Endothelial cell of umbilical vein (primary cell): ENCODE measurements at regions not wholly inside any gene's neighbourhood (a gene's known extent, or its start where the extent isn't known, plus 50 kb on each side); places are given as distances from the start of the nearest gene placed in this dataset.

Experiments
- EZH2 ChIP-seq: IDR thresholded peaks from 2 replicates; pipeline ENCODE4 v1.6.1; 2012; ENCODE audit warnings: borderline replicate concordance, low read depth, mild to moderate bottlenecking, moderate library complexity, low read length, inconsistent platforms; ENCODE audit not compliant: severe bottlenecking
- FOS ChIP-seq: IDR thresholded peaks from 2 replicates; pipeline ENCODE4 v1.6.1; 2011; ENCODE audit warnings: mild to moderate bottlenecking, low read length, moderate library complexity, borderline replicate concordance; ENCODE audit not compliant: insufficient read depth
- TF ChIP-seq, protein P1 (sequence below), 2 donors: IDR thresholded peaks; 1 replicate in 1 of 2; 2 replicates in 1 of 2; pipeline ENCODE4 v1.5.1; 2011; ENCODE audit warnings: low read length in 2 of 2, mild to moderate bottlenecking in 2 of 2, moderate library complexity in 2 of 2, control low read depth in 1 of 2, inconsistent platforms in 1 of 2, low read depth in 1 of 2; ENCODE audit not compliant: insufficient read depth in 1 of 2; ENCODE audit errors: extremely low read depth in 1 of 2

DNA sequence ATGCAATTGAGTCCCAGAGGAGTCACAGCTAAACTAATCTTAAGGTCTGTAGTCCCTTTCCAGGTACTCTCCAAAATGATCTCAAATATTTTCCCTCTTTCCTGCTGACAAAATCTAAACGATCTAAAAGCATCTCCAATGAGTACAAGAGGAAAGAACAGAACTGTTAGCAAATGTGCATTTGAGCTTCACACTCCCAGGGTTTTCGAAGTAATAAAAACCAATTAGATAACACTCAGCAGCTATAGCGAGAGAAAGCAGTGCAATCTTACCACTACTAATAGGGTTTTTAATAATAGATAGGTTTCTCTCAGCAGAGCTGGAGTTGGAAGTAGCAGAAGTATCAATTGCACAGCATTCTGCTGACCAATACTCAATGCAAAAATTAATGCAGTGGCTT lies 995.4 kb downstream of the TUSC7 start:
- TF ChIP-seq, protein P1, sequence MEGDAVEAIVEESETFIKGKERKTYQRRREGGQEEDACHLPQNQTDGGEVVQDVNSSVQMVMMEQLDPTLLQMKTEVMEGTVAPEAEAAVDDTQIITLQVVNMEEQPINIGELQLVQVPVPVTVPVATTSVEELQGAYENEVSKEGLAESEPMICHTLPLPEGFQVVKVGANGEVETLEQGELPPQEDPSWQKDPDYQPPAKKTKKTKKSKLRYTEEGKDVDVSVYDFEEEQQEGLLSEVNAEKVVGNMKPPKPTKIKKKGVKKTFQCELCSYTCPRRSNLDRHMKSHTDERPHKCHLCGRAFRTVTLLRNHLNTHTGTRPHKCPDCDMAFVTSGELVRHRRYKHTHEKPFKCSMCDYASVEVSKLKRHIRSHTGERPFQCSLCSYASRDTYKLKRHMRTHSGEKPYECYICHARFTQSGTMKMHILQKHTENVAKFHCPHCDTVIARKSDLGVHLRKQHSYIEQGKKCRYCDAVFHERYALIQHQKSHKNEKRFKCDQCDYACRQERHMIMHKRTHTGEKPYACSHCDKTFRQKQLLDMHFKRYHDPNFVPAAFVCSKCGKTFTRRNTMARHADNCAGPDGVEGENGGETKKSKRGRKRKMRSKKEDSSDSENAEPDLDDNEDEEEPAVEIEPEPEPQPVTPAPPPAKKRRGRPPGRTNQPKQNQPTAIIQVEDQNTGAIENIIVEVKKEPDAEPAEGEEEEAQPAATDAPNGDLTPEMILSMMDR (IDR thresholded peaks at IDR 0.05; ENCODE audit: extremely low read depth in 1 of 2, insufficient read depth in 1 of 2, low read depth in 1 of 2, low read length in 2 of 2) = no peak
- TF ChIP-seq FOS (no peak), EZH2 (no peak)
